ELF-1 (cell line): ENCODE measurements at regions not wholly inside any gene's neighbourhood (a gene's known extent, or its start where the extent isn't known, plus 50 kb on each side); places are given as distances from the start of the nearest gene placed in this dataset.

Experiments
- DNase-seq: peaks from one replicate; pipeline ENCODE4 v3.0.0-alpha.2; 2016; ENCODE audit warnings: low read depth, low spot score

DNA sequence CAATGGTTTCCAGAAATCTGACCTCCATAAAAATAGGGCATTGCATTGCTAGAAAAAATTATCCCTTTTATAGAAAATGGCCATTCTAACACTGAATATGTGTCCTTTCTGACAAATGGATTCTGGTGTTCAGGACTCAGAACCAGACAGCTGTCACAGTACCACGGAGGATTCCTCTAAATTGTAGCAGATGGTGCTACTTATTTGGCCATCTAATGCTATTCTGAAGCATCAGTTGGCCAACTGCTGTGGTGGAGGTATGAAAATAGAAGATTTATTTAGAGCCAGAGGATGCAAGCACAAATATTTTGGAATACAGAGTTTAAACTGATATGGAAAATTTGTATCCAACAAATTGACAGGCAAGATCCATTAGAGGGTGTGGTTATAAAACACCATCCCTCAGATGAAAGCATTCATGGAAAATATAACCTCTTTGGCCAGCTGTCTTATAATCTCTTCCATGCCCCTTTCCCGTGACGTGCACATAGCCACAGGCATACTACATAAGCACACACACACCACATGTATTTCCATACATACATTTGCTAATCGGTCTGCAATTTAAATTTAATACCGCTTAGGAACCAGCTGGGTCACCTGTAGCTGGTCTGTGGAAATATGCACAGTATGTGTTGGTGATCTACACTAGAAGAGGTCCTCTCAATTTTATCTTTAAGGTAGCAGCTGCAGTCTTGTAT is 302.7 kb upstream of the KCNMB2 start:
- no peak for DNase-seq

DNA sequence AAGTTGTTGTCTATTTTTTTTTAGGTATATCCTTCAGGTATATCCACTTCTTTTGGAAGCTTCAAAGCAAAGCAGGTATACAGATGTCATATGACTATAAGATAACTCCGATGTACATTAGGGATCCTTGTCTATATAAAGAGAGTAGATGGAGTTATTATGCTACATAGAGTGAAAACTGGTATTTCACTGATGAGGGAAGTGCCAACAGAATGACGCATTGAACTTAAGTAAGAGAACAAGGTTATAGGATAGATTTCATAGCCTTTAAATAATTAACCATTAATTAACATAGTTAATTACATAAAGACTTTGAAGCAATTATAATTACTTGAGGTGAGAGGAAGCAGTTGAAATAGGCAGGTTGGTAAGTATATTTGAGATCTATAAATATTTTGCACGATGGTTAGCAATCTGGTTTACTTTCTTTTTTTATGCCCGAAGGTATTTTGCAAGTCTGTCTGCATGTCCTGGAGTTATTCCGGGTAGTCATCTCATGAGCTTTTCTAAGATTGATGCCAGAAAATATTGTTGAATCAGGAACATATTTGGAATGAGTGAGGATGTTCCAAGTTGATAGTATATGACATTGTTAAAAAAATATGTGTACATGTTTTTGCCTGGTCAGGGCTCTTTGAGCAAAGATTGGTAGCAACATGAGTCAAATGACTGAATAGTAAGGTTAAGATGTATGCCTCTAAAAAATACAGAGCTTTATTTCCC is 299.5 kb upstream of the KCNMB2 start:
- no peak for DNase-seq

DNA sequence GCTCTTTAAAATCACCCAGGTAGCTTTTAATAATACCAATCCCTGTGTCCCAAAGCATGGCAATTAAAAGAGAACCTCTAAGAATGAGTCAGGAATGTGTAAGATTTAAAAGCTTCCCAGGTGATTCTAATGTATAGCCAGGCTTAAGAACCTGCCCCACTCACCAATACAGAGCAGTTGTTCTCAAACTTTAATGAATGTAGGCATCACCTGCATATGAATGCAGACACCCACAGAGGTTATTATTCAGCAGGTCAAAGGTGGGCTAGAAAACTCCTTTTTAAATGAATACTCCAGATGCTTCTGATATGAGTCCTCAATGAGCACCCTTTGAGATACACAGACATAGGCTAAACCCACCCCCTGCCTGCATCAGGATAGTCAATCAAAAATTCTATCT is 298.1 kb upstream of the KCNMB2 start:
- no peak for DNase-seq

DNA sequence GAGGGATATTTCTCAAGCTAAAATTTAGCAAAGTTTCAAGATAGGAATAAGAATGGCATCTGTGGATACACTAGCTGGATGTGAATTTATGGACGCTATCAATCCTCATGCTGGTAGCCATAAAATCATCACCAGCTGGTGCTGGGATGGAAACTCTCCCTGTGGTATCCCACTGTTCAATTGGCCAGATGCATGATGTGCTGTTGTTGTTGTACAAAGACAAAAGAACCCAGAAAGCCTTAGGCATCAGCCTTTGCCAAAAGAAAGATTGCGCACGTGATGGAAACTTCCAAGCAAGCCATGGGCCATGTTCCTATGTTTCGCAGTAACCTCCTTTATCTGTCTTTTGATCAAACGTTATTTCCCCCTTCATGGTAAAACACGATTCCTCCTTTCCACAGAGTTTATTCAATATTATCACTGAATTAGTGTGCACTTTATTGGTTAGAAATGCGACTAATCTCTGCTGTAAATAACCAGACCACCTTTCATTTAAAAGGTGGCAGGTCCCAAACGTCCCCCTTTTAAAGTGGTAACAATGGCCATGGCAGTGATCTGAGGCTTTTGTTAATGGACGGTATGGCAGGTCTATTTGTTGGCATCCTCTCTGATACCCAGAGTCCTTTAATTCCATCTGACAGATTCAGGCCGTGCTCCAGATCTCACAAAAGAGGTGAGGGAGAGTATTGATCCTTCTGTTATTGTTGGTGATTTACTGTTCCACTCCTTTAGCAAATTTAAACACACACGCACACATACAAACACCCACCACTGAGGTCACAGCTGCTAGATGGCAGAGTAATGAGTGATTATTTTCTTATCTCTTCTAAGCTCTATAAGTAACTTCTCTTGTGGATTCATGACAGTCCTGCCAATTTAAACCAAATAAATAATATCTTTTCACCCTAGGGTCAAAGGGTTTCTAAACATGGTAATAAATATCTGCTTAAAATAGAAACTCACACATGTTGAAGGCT is 291.2 kb upstream of the KCNMB2 start:
- DNase-seq: no peak

DNA sequence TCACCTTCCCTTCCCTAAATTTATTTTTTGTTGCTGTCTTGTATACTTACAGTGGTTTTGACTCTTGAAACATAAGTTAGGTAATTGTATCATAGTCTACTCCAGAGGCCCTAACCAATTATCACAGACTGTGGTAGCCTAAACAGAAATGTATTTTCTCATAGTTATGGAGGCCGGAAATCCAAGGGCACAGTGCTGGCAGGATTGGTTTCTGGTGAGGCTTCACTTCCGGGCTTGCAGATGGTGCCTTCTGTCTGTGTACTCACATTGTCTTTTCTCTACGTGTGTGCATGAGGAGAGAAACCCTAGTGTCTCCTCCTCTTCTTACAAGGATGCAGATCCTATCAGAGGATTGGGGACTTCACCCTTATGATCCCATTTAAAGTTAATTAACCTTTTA is 290.2 kb upstream of the KCNMB2 start:
- no peak for DNase-seq

DNA sequence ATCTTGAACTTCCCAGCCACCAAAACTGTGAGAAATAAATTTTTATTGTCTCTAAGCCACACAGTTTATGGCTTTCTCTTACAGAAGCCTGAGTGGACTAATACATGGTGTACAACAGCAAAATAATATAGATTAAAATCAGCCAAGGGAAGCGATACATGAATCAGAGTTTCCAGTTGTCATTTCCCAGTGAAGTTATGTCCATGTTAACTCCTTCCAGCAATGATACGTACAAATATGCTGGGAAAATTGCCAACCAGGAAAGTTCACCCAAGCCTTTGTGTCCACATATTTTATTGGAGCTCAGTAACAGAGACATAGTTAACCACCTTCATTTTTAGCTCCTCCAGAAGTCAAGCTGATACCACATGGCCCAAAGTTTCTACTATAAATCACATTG is 280.9 kb upstream of the KCNMB2 start:
- no peak for DNase-seq

DNA sequence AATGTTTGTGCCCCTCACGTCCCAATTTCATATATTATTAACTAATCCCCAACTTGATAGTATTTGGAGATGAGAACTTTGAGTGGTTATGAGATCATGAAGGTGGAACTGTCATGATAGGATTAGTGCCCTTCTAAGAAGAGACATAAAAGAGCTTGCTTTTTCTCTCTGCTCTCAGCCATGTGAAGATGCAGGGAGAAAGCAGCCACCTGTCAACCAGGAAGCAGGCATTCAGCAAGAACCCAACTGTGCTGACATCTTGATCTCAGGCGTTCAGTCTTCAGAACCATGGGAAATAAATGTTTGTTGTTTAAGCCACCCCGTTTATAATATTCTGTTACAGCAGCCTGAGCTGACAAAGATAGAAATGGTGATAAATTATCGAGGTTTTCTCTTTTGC is 278.7 kb upstream of the KCNMB2 start:
- no peak for DNase-seq

DNA sequence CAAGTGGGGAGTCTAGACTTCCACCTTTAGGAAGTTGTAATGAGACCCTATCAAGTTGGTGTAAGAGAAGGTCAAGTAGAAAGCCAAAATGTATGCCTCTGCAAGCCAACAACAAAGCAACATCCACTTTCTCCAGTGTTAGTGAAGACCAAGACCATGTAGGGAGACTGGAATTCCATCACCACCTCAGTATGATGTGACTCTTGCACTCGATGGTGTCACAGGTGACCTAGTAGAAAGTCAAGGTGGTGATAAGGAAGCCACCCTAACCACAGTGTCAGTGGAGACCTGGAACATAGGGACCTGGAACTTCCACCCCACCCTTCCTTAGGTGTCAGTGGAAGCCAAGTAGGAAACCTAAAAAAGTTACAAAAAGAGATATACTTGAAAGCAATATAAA is 278.1 kb upstream of the KCNMB2 start:
- no peak for DNase-seq

DNA sequence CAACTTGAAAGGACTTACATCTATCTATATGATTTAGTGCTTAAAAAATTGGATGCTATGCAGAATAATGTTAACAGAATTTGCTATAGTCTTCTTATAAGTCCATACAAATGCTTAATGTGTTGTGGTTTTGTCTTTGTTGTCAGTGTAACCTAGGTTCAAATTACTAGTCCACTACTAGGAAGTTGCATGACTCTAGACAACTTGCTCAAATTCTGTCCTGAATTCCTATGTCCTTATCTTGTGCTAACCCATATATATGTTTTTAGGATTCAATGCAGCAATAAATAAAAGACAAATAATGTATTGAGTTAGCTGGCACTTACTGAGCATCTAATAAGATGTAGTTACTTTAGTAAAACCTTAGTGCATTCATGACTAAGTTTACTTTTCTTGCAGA is 276.5 kb upstream of the KCNMB2 start:
- DNase-seq: no peak

DNA sequence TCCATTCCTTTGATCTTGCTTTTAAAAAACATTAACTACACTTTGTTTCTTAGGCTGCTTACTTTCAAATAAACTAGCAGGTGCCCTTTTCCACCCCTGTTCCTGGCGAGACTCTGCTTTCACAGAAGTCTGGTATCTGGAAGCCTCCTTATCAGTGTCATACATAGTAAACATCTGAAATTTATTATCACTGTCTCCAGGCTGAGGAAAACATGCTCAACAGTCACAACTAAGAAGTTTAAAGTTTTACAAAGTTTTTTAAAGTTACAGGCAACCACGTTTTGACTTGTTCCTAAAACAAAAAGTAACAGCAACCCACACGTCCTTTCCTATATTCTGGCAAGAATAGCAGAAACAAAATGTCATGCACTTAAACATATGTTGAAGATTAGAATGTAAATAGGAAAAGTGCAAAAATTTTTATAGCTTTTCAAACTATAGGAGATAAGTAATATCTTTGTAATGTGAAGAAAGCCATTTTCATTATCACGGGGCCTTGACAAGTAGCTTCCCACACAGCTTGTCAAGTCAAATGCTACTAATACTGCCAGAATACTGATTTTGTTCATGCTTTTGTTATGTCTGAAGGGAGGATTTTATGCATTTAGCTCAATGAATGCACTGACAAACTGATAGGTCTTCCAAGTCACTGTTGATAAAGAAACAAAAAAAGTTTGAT is 275.2 kb upstream of the KCNMB2 start:
- DNase-seq: no peak

DNA sequence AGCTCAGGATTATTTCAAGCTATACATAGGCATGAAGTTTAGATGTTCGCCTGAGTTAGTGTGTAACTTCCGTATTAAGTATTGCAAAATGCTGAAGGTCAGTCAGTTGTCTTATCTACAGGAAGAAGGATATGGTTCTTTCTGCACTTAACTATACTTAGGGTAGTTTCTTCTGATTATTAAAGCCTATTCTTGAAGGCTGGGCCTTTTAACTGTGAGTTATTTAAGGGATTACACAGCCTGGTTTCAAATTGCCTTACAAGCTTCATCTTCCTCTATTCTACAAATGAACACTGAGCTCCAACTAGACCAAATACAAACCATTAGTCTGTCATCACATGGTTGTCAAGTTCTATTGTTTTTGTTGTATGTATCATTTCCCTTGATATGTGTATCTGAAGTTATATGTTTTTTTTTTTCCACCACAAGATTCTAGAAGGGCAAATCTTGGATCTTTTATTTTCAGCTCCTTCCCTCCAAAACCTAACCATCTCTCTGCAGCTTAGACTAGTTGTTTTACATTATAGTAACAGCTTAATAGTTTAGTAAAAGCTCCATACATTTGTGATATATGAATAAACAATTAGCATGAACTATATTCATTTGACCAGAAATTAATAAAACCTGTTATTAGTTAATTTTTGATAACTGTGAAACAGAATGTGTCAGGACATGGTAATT is 272.9 kb upstream of the KCNMB2 start:
- DNase-seq: no peak

DNA sequence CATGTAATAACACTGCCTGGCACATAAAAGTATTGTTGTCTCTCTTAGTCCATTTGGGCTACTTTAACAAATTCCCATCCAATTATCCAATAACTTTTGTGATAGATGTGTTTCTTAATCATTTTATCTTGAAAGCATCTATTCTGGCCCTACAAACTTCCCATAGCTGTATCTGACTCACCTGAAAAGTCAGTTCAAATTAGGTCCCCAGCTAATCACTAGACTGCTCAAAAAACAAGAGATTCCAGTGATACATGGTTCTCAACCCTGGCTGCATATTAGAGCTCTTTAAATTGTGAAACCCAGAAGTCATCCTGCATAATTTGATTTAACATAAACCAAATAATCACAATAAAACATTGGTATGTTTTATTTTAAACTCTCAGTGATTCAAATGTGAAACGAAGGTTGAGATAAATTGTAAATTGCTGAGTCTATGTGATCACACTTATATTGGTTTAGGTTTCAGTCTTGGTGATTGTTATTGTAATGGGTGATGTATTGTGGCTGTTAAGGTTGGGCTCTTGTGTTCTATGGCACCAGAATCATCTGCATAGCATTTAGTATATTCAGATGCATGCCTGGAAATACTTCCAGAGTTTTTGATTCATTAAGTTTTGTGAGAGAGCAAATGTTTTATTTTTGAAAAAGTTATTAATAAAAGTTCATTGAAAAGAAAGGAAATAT is 268.9 kb upstream of the KCNMB2 start:
- DNase-seq: no peak

DNA sequence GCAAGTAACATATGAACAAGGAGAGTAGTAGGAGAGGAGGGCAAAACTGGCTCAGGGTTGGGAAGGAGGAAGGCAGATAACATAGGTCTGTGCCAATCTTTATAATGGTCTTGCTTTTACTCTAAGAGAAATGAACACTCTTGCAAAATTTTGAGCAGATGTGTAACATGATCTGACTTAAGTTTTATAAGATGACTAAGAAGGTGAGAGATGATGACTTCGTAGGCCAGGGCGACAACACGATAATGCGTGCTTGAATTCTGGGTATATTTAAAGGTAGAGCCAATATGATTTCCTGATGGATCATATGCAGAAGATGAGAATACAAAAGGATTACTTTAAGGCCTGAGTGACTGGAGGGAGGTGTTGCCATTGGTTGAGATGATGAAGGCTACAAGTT is 265.4 kb upstream of the KCNMB2 start:
- no peak for DNase-seq

DNA sequence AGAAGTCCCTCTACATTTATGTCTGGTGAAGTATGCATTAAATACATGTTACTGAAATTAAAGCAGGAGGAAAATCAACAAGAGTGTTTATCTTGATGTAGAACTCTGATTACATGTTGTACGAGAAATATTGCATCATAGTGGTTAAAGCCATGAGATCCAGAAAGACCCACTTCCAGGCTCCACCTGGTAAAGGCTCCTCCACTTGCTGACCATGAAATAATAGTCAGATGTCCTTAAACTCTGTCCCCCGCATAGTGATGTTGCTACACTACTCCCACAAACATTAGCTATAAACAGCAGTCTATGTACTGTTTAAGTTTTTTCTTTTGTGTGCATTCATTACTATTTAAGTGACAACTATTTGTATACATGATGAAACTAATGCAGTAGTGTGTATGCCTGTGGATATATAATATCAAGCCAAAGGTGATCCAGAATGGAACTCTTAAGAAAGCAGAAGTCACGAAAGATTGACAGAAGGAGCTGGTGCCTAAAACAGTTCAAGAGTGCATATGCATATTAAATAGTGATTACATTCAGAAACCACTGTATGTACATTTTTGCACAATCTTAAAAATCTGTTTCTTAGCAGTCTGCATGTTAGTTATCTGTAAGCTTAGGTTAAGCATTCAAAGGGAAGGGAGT is 264.4 kb upstream of the KCNMB2 start:
- no peak for DNase-seq

DNA sequence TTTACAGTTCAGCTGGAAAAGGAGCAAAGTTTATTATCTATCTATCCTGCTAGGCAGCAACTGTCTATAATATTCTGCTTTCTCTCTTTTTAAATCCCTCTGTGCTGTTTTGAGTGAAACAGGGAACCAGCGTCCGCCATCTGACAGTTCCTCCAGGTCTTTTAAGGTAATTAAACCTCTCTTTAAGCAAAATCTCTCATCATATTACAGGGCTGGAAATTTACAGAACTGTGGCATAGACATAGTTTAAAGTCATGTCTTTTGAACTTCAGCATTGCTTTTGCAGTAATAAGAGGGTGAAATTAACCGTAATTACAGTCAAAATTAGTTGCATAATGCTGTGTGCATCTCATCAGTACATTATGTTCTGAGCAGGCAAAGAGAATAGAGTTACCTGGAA is 263.4 kb upstream of the KCNMB2 start:
- no peak for DNase-seq

DNA sequence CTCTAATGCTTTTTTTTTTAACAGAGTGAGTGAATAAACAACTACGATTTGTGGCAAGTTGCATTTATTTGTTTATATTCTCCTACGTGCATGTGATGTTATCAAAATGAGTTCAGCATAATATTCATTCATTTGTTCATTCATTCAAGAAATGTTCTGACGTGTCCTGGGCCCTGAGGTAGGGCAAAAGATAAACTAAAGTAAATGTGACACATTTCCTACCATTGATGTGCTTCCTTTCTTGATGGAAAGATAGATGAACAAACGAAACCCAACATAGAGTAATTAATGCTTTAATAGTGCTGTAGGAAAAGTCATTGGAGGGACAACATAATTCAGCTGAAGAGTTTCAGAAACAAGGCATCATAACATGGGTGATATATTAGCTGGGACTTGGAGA is 261.5 kb upstream of the KCNMB2 start:
- no peak for DNase-seq

DNA sequence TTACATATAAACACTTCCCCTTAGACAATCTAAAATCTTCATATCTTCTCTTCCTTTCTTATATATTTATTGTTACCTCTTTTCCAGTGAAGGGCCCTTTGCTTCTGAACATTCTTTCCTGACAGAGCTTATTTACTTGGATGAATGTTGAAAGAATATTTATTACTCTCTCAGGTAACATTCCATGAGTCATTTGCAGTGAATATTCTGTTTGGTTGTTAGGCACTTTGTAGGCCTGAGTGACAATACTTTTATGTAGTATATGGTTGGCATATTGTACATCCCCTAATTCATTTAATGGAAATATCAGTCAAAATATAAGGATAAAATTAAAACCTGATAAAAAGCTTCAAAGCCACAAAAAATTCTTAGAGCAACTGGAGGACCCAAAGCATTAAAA is 260.9 kb upstream of the KCNMB2 start:
- no peak for DNase-seq

DNA sequence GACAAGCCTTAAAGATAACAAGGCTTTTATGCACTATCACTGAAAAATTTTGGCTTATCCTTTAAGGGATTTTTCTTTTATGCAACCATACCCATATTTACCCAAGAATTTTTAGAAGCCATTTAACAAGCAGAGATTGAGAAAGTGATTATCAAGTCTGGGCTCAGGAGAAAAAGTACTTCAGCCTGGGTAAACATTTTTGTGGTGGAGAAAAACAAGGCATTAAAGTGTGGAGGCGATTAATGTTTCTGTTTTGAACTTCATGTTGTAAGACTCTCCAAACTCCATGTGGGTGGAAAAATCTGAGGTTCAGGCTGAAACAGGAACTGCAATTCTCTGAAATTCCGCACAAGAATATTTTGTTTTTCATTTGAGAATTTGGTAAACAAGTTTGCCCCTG is 260.4 kb upstream of the KCNMB2 start:
- DNase-seq: no peak

DNA sequence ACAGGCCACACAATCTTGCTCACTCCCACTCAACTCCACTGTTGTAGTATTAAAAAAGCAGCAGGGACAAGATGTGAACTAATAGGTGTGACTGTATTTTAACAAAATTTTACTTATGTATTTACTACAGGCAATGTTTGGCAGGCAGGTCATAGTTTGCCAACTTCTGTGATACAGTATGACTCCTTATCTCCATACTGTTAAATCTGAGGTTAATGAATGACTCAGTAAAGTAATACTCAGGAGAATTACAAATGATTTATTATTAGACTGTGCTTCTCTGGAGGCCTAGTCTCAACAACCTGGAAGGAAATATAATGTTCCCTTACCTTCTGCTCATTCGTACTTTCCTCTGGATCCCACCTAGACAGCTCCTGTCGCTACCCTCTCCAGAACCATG is 258.6 kb upstream of the KCNMB2 start:
- DNase-seq: no peak

DNA sequence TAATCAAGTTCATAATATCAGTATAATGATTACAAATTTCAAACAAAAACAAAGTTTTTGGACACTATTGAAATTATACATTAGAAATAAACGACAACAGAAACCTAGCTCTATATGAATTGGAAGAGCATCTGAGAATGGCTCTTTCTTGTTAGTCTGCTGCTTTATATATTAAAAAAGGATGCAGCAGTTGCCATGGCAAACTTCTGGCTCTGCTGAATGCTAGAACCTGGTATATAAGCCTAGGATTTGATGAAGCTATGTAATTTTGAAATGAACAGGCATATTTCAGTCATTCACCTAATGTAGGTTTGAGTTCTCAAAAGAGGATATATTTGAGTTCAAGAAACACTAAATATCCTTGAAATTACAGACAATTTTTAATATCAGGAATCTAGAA is 252.7 kb upstream of the KCNMB2 start:
- no peak for DNase-seq
